ENCODE measurements at regions not wholly inside any gene's neighbourhood (a gene's known extent, or its start where the extent isn't known, plus 50 kb on each side); places are given as distances from the start of the nearest gene placed in this dataset.

DNA sequence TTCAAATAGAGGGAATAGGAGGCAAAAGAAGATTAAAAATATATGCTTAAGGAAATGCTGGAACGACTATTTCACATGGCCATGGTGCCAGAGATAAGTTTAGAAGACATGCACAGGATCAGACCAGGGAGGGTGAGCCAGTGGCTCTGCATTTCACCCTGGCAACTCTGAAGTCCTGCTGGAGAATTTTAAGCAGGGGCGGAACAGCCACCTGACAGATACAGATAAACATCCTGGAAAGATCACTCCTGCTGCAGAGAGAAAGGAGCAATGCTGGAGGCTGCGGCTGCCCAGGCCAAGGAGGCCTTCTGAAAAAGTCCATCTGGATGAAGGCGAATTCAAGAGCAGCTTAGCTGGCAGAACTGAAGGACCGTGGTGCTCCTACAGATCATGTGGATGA lies 755.9 kb downstream of the RNF144A start:
- TF ChIP-seq POLR2A (IDR thresholded peaks at IDR 0.05; ENCODE audit: low read depth, low read length) (no peak), TAF1 (IDR thresholded peaks at IDR 0.05; ENCODE audit: low read depth, low read length) (no peak), PAX5 (IDR thresholded peaks at IDR 0.05; ENCODE audit: insufficient read depth, low read length, severe bottlenecking) (no peak), POLR2AphosphoS5 (IDR thresholded peaks at IDR 0.05; ENCODE audit: low read depth, low read length) (no peak), POU2F2 (IDR thresholded peaks at IDR 0.05; ENCODE audit: low read depth, low read length) (no peak), SPI1 (IDR thresholded peaks at IDR 0.05; ENCODE audit: low read depth, low read length) (no peak)
- no peak for FAIRE-seq
- no peak for DNase-seq (ENCODE audit: insufficient read length, low spot score)

- FAIRE-seq (no peak), DNase-seq (ENCODE audit: insufficient read length, low spot score) (no peak)
- no peak for TF ChIP-seq POU2F2 (IDR thresholded peaks at IDR 0.05; ENCODE audit: low read depth, low read length)
- no peak for TF ChIP-seq POLR2AphosphoS5 (IDR thresholded peaks at IDR 0.05; ENCODE audit: low read depth, low read length)
- no peak for TF ChIP-seq SPI1 (IDR thresholded peaks at IDR 0.05; ENCODE audit: low read depth, low read length)
- TF ChIP-seq PAX5 (IDR thresholded peaks at IDR 0.05; ENCODE audit: insufficient read depth, low read length, severe bottlenecking) = no peak
- TF ChIP-seq TAF1 (IDR thresholded peaks at IDR 0.05; ENCODE audit: low read depth, low read length) = no peak
- TF ChIP-seq POLR2A (IDR thresholded peaks at IDR 0.05; ENCODE audit: low read depth, low read length) = no peak
These were observed 756.6 kb downstream of the RNF144A start for GRCh38 chr2:7673853-7674252.

GRCh38 chr2:7674606-7675005 lies 757.4 kb downstream of the RNF144A start:
- no peak for TF ChIP-seq TAF1 (IDR thresholded peaks at IDR 0.05; ENCODE audit: low read depth, low read length)
- TF ChIP-seq POLR2AphosphoS5 (IDR thresholded peaks at IDR 0.05; ENCODE audit: low read depth, low read length) = no peak
- TF ChIP-seq POU2F2 (IDR thresholded peaks at IDR 0.05; ENCODE audit: low read depth, low read length) = no peak
- TF ChIP-seq SPI1 (IDR thresholded peaks at IDR 0.05; ENCODE audit: low read depth, low read length) = no peak
- no peak for TF ChIP-seq PAX5 (IDR thresholded peaks at IDR 0.05; ENCODE audit: insufficient read depth, low read length, severe bottlenecking)
- no peak for TF ChIP-seq POLR2A (IDR thresholded peaks at IDR 0.05; ENCODE audit: low read depth, low read length)
- DNase-seq (ENCODE audit: insufficient read length, low spot score) (no peak), FAIRE-seq (no peak)

DNA sequence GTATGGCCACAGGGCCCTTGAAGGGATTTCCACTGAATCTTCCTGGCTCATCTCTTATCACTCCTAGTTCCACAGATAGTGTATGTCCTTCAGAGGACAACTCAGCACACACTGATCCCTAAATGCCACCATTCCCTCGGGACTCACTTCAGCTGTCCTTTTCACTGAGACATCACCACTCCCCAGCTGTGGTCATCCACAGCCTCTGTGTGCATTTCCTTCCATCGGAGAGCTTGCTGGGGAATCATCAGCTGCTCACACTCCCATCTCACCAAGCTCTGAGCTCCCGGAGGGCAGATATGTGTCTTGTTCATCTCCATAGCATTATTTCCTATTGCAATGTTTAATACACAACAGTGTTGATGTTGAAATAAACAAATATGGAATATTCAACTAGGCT lies 759.5 kb downstream of the RNF144A start:
- TF ChIP-seq TAF1 (IDR thresholded peaks at IDR 0.05; ENCODE audit: low read depth, low read length) (no peak), POLR2AphosphoS5 (IDR thresholded peaks at IDR 0.05; ENCODE audit: low read depth, low read length) (no peak), PAX5 (IDR thresholded peaks at IDR 0.05; ENCODE audit: insufficient read depth, low read length, severe bottlenecking) (no peak), POU2F2 (IDR thresholded peaks at IDR 0.05; ENCODE audit: low read depth, low read length) (no peak), POLR2A (IDR thresholded peaks at IDR 0.05; ENCODE audit: low read depth, low read length) (no peak), SPI1 (IDR thresholded peaks at IDR 0.05; ENCODE audit: low read depth, low read length) (no peak)
- no peak for FAIRE-seq
- no peak for DNase-seq (ENCODE audit: insufficient read length, low spot score)

DNA sequence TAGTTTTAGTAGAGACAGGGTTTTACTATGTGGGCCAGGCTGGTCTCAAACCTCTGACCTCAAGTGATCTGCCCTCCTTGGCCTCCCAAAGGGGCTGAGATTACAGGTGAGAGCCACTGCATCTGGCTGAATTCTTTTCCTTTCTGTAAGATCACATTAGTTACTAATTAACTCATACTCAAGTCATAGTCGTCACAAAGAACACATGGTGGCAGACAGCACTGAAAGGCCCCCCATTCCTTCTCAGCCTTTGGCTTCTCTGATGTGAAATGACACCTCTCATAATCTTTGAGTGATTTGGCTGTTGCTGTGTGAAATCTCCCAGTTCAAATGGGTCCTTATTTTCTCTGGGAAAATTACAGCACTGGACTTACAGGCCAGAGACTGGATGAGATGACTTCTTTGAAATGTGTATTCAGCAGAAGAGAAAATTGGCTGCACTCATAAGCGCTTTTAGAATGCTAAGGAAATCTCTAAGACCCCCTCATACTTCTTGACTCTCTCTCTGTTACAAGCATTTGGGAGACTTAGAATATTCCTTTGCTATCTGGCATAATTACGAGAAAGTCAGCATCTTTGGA lies 764.8 kb downstream of the RNF144A start:
- DNase-seq (ENCODE audit: insufficient read length, low spot score) = no peak
- TF ChIP-seq POLR2AphosphoS5 (IDR thresholded peaks at IDR 0.05; ENCODE audit: low read depth, low read length) (no peak), SPI1 (IDR thresholded peaks at IDR 0.05; ENCODE audit: low read depth, low read length) (no peak), POLR2A (IDR thresholded peaks at IDR 0.05; ENCODE audit: low read depth, low read length) (no peak), PAX5 (IDR thresholded peaks at IDR 0.05; ENCODE audit: insufficient read depth, low read length, severe bottlenecking) (no peak), TAF1 (IDR thresholded peaks at IDR 0.05; ENCODE audit: low read depth, low read length) (no peak), POU2F2 (IDR thresholded peaks at IDR 0.05; ENCODE audit: low read depth, low read length) (no peak)
- FAIRE-seq = no peak

DNA sequence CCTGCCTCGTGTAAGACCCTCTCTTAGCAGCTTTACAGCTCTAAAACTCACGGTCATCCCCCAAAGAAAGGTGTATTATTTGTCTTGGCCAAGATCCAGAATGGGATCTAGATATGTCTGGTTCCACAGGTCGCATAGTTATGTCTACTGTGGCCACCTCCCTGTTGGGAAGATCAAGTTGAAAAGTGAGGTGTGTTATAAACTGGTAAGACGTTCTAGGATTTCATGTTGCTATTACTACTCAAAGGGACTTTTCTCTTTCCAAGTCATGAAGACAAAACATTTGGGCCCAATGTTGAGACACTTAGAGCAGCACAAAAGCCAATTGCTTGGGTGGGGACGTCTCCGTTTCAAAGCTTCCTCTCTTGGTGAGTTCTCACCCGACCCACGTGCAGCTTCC lies 766.0 kb downstream of the RNF144A start:
- FAIRE-seq = no peak
- TF ChIP-seq POLR2A (IDR thresholded peaks at IDR 0.05; ENCODE audit: low read depth, low read length) = no peak
- no peak for DNase-seq (ENCODE audit: insufficient read length, low spot score)

DNA sequence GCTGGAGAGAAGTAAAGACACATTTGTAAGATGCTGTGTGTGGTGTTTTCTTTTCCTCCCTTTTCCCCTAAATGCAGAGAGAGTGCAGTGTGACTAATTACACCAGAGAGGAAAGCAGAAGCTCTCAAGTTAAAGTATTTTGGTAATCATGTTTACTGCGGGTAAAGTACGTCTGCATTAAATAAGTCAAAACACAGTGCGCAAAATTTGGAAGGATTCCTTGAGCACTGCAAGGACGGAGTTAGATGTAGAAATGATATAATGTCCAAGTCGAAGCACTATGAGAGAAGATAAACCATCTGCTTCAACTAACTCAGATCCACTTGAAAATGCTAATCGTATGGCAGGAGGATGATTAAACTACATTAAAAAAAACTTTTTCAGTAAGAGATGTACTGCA lies 766.5 kb downstream of the RNF144A start:
- TF ChIP-seq POLR2A (IDR thresholded peaks at IDR 0.05; ENCODE audit: low read depth, low read length) = no peak
- no peak for TF ChIP-seq SPI1 (IDR thresholded peaks at IDR 0.05; ENCODE audit: low read depth, low read length)
- TF ChIP-seq TAF1 (IDR thresholded peaks at IDR 0.05; ENCODE audit: low read depth, low read length) = no peak
- TF ChIP-seq PAX5 (IDR thresholded peaks at IDR 0.05; ENCODE audit: insufficient read depth, low read length, severe bottlenecking) = no peak
- TF ChIP-seq POU2F2 (IDR thresholded peaks at IDR 0.05; ENCODE audit: low read depth, low read length) = no peak
- TF ChIP-seq POLR2AphosphoS5 (IDR thresholded peaks at IDR 0.05; ENCODE audit: low read depth, low read length) = no peak
- no peak for FAIRE-seq
- DNase-seq (ENCODE audit: insufficient read length, low spot score) = no peak

DNA sequence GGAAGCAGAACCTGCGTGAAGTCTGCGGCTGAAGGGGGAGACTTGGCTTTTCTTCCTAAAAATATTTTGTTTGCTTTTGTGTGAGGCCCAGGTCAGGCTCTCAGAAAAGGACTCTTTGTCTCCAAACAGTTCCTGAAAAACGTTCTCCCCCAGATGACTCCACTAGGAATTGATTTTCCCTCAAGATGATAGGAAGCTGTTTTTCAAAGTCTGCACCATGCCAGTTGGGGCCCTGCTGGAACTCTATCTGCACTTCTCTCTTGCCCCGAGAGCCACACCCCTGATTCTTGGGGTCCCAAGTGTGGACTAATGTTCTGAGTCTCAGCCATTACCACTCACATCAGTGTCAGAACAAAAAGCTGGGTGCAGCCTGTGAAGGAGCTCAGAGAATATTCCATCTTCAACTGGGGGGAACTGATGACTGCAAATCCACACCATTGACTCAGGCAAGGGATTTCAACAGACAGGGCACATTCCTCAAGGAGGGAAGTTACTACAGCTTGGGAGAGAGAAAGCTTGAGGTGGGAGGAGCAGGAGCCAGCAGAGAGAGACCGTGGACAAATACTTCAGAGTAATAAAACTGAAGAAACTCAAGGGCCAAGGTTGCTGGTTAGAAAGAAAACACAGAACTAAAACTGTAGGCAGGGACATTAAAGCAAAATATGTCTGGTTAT lies 768.3 kb downstream of the RNF144A start:
- FAIRE-seq (no peak), DNase-seq (ENCODE audit: insufficient read length, low spot score) (no peak)
- no peak for TF ChIP-seq POLR2AphosphoS5 (IDR thresholded peaks at IDR 0.05; ENCODE audit: low read depth, low read length)
- TF ChIP-seq POLR2A (IDR thresholded peaks at IDR 0.05; ENCODE audit: low read depth, low read length) = no peak
- TF ChIP-seq TAF1 (IDR thresholded peaks at IDR 0.05; ENCODE audit: low read depth, low read length) = no peak
- TF ChIP-seq POU2F2 (IDR thresholded peaks at IDR 0.05; ENCODE audit: low read depth, low read length) = no peak
- TF ChIP-seq SPI1 (IDR thresholded peaks at IDR 0.05; ENCODE audit: low read depth, low read length) = no peak
- no peak for TF ChIP-seq PAX5 (IDR thresholded peaks at IDR 0.05; ENCODE audit: insufficient read depth, low read length, severe bottlenecking)

- no peak for DNase-seq (ENCODE audit: insufficient read length, low spot score)
- TF ChIP-seq PAX5 (IDR thresholded peaks at IDR 0.05; ENCODE audit: insufficient read depth, low read length, severe bottlenecking) (no peak), POU2F2 (IDR thresholded peaks at IDR 0.05; ENCODE audit: low read depth, low read length) (no peak), TAF1 (IDR thresholded peaks at IDR 0.05; ENCODE audit: low read depth, low read length) (no peak), POLR2A (IDR thresholded peaks at IDR 0.05; ENCODE audit: low read depth, low read length) (no peak), POLR2AphosphoS5 (IDR thresholded peaks at IDR 0.05; ENCODE audit: low read depth, low read length) (no peak), SPI1 (IDR thresholded peaks at IDR 0.05; ENCODE audit: low read depth, low read length) (no peak)
These were observed 768.8 kb downstream of the RNF144A start for GRCh38 chr2:7686016-7686385.

More at GRCh38 chr2:7686016-7686385, 768.8 kb downstream of the RNF144A start:
- no peak for FAIRE-seq

All from GM12891 (cell line).